Pons (tissue), 1 donor: ENCODE measurements at regions not wholly inside any gene's neighbourhood (a gene's known extent, or its start where the extent isn't known, plus 50 kb on each side); places are given as distances from the start of the nearest gene placed in this dataset.
"Not testable (repeated sequence)": the region's sequence is repeated elsewhere in the genome, so short reads cannot be mapped to it uniquely, and the experiment has no call there.

Experiments
- DNase-seq: peaks from one replicate; pipeline ENCODE4 v3.0.0-alpha.2; 2016; ENCODE audit warnings: low spot score

- DNase-seq: no peak
These were observed 131.3 kb upstream of the GMDS start for GRCh38 chr6:2376429-2377355.

- DNase-seq: no peak
These were observed 130.0 kb upstream of the GMDS start for GRCh38 chr6:2375443-2375842.

- no peak for DNase-seq
These were observed 124.2 kb upstream of the GMDS start for GRCh38 chr6:2369606-2370005.

GRCh38 chr6:2363211-2363610 lies 117.8 kb upstream of the GMDS start:
- no peak for DNase-seq

GRCh38 chr6:2361195-2361594 lies 115.8 kb upstream of the GMDS start:
- no peak for DNase-seq

GRCh38 chr6:2360716-2361115 lies 115.3 kb upstream of the GMDS start:
- DNase-seq: no peak

- no peak for DNase-seq
These were observed 114.7 kb upstream of the GMDS start for GRCh38 chr6:2360126-2360525.

- DNase-seq: no peak
These were observed 109.7 kb upstream of the GMDS start for GRCh38 chr6:2355150-2355549.

GRCh38 chr6:2354138-2354491 lies 108.7 kb upstream of the GMDS start:
- no peak for DNase-seq

GRCh38 chr6:2353412-2354137 lies 108.2 kb upstream of the GMDS start:
- DNase-seq: peak; percentile 65

GRCh38 chr6:2351807-2352431 lies 106.5 kb upstream of the GMDS start:
- no peak for DNase-seq

GRCh38 chr6:2351090-2351489 lies 105.7 kb upstream of the GMDS start:
- no peak for DNase-seq

GRCh38 chr6:2346078-2346477 lies 100.7 kb upstream of the GMDS start:
- DNase-seq: no peak

GRCh38 chr6:2344319-2344905 lies 99.0 kb upstream of the GMDS start:
- DNase-seq: no peak

- DNase-seq: no peak
These were observed 82.2 kb upstream of the GMDS start for GRCh38 chr6:2327591-2327990.

GRCh38 chr6:2324166-2324953 lies 79.0 kb upstream of the GMDS start:
- no peak for DNase-seq

- DNase-seq: not testable (repeated sequence)
These were observed 72.1 kb upstream of the GMDS start for GRCh38 chr6:2317498-2317897.

GRCh38 chr6:2314641-2315040 lies 69.2 kb upstream of the GMDS start:
- no peak for DNase-seq

- DNase-seq: no peak
These were observed 64.6 kb upstream of the GMDS start for GRCh38 chr6:2310042-2310441.

- DNase-seq: no peak
These were observed 63.7 kb upstream of the GMDS start for GRCh38 chr6:2309122-2309521.

- no peak for DNase-seq
These were observed 62.4 kb upstream of the GMDS start for GRCh38 chr6:2307799-2308198.

- no peak for DNase-seq
These were observed 60.5 kb upstream of the GMDS start for GRCh38 chr6:2305951-2306350.
